ENCODE measurements at regions not wholly inside any gene's neighbourhood (a gene's known extent, or its start where the extent isn't known, plus 50 kb on each side); places are given as distances from the start of the nearest gene placed in this dataset.

DNA sequence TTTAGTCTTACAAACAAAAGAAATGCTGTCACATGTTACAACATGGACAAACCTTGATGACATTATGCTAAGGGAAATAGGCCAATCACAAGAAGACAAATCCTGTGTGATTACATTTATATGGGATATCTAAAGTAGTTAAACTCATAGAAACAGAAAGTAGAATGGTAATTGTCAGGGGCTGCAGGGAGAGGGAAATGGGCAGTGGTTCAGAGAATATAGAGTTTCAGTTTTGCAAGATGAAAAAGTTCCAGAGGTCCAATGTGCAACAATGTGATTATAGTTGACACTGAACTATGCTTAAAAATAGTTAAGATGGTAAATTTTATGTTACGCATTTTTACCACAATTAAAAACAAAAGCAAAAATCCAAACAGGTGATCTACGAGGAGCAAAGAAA lies 265.5 kb downstream of the NDUFS4 start:
- TF ChIP-seq FOS (IDR thresholded peaks at IDR 0.05; ENCODE audit: borderline replicate concordance, insufficient read depth, low read length) (no peak), EZH2 (IDR thresholded peaks at IDR 0.05; ENCODE audit: borderline replicate concordance, low read depth, low read length, severe bottlenecking) (no peak), POLR2AphosphoS5 (IDR thresholded peaks at IDR 0.05; ENCODE audit: insufficient read depth, low read depth, low read length) (no peak), POLR2A (IDR thresholded peaks at IDR 0.05; ENCODE audit: low read depth, low read length) (no peak)
- TF ChIP-seq, protein P1, sequence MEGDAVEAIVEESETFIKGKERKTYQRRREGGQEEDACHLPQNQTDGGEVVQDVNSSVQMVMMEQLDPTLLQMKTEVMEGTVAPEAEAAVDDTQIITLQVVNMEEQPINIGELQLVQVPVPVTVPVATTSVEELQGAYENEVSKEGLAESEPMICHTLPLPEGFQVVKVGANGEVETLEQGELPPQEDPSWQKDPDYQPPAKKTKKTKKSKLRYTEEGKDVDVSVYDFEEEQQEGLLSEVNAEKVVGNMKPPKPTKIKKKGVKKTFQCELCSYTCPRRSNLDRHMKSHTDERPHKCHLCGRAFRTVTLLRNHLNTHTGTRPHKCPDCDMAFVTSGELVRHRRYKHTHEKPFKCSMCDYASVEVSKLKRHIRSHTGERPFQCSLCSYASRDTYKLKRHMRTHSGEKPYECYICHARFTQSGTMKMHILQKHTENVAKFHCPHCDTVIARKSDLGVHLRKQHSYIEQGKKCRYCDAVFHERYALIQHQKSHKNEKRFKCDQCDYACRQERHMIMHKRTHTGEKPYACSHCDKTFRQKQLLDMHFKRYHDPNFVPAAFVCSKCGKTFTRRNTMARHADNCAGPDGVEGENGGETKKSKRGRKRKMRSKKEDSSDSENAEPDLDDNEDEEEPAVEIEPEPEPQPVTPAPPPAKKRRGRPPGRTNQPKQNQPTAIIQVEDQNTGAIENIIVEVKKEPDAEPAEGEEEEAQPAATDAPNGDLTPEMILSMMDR (IDR thresholded peaks at IDR 0.05; ENCODE audit: extremely low read depth in 1 of 2, insufficient read depth in 1 of 2, low read depth in 1 of 2, low read length in 2 of 2) = no peak
